ENCODE measurements at regions not wholly inside any gene's neighbourhood (a gene's known extent, or its start where the extent isn't known, plus 50 kb on each side); places are given as distances from the start of the nearest gene placed in this dataset.

DNA sequence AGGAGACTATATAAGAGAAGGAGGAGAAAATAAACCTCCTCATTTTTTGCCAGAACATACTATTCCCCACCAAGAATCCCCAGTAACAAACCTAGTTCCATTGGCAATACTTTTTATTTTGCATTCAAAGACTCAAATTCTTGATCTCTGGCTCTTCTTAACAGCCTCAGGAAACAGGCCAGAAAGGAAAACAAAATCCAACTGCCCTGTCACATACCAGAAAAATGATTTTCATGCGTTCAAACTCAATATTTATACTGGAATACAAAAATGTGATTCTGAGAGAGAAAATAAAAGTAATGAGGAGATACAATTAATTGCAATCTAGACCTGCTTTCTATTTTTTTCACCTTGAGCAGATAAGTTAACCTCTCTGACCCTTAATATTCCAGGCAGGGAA is 435.9 kb upstream of the AUTS2 start:
- Histone ChIP-seq H3K14ac (ENCODE audit: insufficient read length) (no peak overlapping the region), H3K23ac (ENCODE audit: insufficient read length) (no peak overlapping the region), H2BK5ac (ENCODE audit: low read depth, low read length) (no peak overlapping the region), H3K4me3 (ENCODE audit: extremely low read depth in 1 of 4, insufficient read depth in 2 of 4, low read depth in 3 of 4, low read length in 4 of 4) (no peak overlapping the region), H3K79me1 (ENCODE audit: low read depth, low read length) (no peaks in the 10 kb centered on the region), H3K23me2 (ENCODE audit: low read depth, low read length) (no peaks in the 10 kb centered on the region), H3K4ac (replicated peaks; ENCODE audit: insufficient read length, low read depth, low read length) (no peak overlapping the region), H4K20me1 (replicated peaks in 1 of 2; ENCODE audit: control insufficient read depth in 1 of 2, insufficient read depth in 2 of 2, low read length in 2 of 2) (no peaks in the 10 kb centered on the region), H3K18ac (ENCODE audit: extremely low read depth, low read length) (no peak overlapping the region), H3K27me3 (replicated peaks in 1 of 4; ENCODE audit: control insufficient read depth in 3 of 4, extremely low read depth in 1 of 4, insufficient read depth in 3 of 4, low read length in 3 of 4) (no peaks in the 10 kb centered on the region), H3K56ac (replicated peaks; ENCODE audit: insufficient read length, low read depth, low read length) (no peak overlapping the region), H3K9ac (replicated peaks in 1 of 4; ENCODE audit: extremely low read depth in 1 of 4, low read depth in 3 of 4, low read length in 3 of 4) (no peak overlapping the region), H4K91ac (replicated peaks; ENCODE audit: insufficient read length, low read length) (no peak overlapping the region), H2AK5ac (ENCODE audit: low read depth, low read length) (no peak overlapping the region), H3K4me1 (replicated peaks in 1 of 4; ENCODE audit: control insufficient read depth in 3 of 4, insufficient read depth in 4 of 4, low read length in 3 of 4) (no peaks in the 10 kb centered on the region; a peak in 1 of 7 replicates), H4K5ac (ENCODE audit: insufficient read length, low read depth, low read length) (no peak overlapping the region), H2AFZ (ENCODE audit: low read length) (no peak overlapping the region), H3K4me2 (ENCODE audit: insufficient read depth in 1 of 2, low read depth in 2 of 2, low read length in 2 of 2) (no peak overlapping the region), H2BK120ac (replicated peaks; ENCODE audit: low read depth, low read length) (no peak overlapping the region), H2BK12ac (ENCODE audit: low read depth, low read length) (no peak overlapping the region), H3K27ac (ENCODE audit: low read depth, low read length) (no peak overlapping the region), H3K9me3 (ENCODE audit: insufficient read depth in 2 of 2, low read depth in 1 of 2, low read length in 1 of 2) (peaks cover 0 to 3% of the 10 kb centered on the region in 2 experiments; a peak in 1 of 4 replicates), H3K79me2 (ENCODE audit: control insufficient read depth in 1 of 2, insufficient read depth in 2 of 2, low read length in 2 of 2) (no peaks in the 10 kb centered on the region), H4K8ac (ENCODE audit: extremely low read depth, insufficient read depth, low read length) (no peak overlapping the region), H2BK20ac (ENCODE audit: low read length) (no peak overlapping the region), H2BK15ac (ENCODE audit: low read length) (no peak overlapping the region), H3K36me3 (ENCODE audit: control insufficient read depth in 2 of 4, insufficient read depth in 4 of 4, low read length in 3 of 4) (no peaks in the 10 kb centered on the region)
- 90% methylated on average over 1 of the region's 1 CpG; no CpG with 5 or more reads in 1 of the 2 experiments for WGBS, 2 experiments (ENCODE audit: extremely low coverage in 1 of 2, insufficient coverage in 1 of 2, insufficient read length in 1 of 2, insufficient replicate concordance in 2 of 2, low coverage in 1 of 2, low lambda C conversion rate in 2 of 2, missing lambda C conversion rate in 1 of 2)
- FAIRE-seq, result no peak
- DNase-seq (ENCODE audit: low read depth in 1 of 2, low spot score in 2 of 2), result no peak
- ChIA-PET CTCF (ENCODE audit: partially characterized antibody) (no interaction called here), POLR2A (ENCODE audit: partially characterized antibody) (interaction anchor here (0.8 kb wide), 1 partner anchor 119 kb away, joined by 3 read pairs; no protein-coding TSS in a partner anchor)
- no peak for TF ChIP-seq NANOG (IDR thresholded peaks at IDR 0.05; ENCODE audit: insufficient read depth, low read depth, low read length, poor library complexity, severe bottlenecking)
- no peak for TF ChIP-seq BACH1 (IDR thresholded peaks at IDR 0.05; ENCODE audit: low read length)
- no peak for TF ChIP-seq GABPA (IDR thresholded peaks at IDR 0.05; ENCODE audit: borderline replicate concordance, insufficient read depth, low read length)
- no peak for TF ChIP-seq HDAC6 (IDR thresholded peaks at IDR 0.05; ENCODE audit: low read depth, low read length)
- TF ChIP-seq KDM4A (IDR thresholded peaks at IDR 0.05; ENCODE audit: low read depth, low read length, severe bottlenecking), result no peak
- TF ChIP-seq, protein P1, sequence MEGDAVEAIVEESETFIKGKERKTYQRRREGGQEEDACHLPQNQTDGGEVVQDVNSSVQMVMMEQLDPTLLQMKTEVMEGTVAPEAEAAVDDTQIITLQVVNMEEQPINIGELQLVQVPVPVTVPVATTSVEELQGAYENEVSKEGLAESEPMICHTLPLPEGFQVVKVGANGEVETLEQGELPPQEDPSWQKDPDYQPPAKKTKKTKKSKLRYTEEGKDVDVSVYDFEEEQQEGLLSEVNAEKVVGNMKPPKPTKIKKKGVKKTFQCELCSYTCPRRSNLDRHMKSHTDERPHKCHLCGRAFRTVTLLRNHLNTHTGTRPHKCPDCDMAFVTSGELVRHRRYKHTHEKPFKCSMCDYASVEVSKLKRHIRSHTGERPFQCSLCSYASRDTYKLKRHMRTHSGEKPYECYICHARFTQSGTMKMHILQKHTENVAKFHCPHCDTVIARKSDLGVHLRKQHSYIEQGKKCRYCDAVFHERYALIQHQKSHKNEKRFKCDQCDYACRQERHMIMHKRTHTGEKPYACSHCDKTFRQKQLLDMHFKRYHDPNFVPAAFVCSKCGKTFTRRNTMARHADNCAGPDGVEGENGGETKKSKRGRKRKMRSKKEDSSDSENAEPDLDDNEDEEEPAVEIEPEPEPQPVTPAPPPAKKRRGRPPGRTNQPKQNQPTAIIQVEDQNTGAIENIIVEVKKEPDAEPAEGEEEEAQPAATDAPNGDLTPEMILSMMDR (IDR thresholded peaks at IDR 0.05; ENCODE audit: control extremely low read depth in 1 of 3, insufficient read depth in 1 of 3, low read depth in 1 of 3, low read length in 3 of 3), result no peak
- TF ChIP-seq, protein P2, sequence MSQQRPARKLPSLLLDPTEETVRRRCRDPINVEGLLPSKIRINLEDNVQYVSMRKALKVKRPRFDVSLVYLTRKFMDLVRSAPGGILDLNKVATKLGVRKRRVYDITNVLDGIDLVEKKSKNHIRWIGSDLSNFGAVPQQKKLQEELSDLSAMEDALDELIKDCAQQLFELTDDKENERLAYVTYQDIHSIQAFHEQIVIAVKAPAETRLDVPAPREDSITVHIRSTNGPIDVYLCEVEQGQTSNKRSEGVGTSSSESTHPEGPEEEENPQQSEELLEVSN (IDR thresholded peaks at IDR 0.05), result no peak
- TF ChIP-seq CBX5 (IDR thresholded peaks at IDR 0.05; ENCODE audit: low read depth, low read length), result no peak
- TF ChIP-seq CTBP2 (IDR thresholded peaks at IDR 0.05; ENCODE audit: borderline replicate concordance, insufficient read depth, insufficient read length, low read length), result no peak
- no peak for TF ChIP-seq POU5F1 (IDR thresholded peaks at IDR 0.05; ENCODE audit: low read depth, low read length)
- no peak for TF ChIP-seq SRF (IDR thresholded peaks at IDR 0.05; ENCODE audit: low read depth, low read length)

All from H1 (cell line).